ENCODE measurements at regions not wholly inside any gene's neighbourhood (a gene's known extent, or its start where the extent isn't known, plus 50 kb on each side); places are given as distances from the start of the nearest gene placed in this dataset.

DNA sequence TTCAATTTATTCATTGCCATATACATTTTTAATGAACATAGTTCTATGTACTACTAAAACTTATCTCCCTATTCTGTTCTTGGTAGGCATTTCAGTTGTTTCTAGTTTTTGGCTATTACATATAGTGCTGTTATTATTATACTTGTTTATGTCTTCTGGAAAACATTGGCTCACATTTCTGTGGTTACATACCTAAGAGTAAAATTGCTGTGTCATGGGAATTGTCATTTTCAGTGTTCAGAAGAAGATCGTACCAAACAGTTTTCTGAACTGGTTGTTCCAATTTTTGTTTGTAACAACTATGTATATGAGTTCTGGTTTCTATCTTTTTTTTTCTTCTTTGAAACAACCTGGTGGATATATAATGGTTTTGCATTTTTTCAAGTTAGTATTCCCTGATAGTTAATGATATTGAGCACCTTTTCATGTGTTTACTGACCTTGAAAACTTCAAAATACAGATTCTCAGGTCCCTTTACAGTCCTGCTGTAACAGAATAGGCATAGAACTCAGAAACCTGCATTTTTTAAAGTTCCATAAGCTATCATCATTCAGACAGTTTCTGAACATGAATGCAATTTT lies 230.7 kb downstream of the JRKL start:
- no peak for FAIRE-seq

- no peak for FAIRE-seq
These were observed 231.3 kb downstream of the JRKL start for GRCh38 chr11:96621161-96621560.

DNA sequence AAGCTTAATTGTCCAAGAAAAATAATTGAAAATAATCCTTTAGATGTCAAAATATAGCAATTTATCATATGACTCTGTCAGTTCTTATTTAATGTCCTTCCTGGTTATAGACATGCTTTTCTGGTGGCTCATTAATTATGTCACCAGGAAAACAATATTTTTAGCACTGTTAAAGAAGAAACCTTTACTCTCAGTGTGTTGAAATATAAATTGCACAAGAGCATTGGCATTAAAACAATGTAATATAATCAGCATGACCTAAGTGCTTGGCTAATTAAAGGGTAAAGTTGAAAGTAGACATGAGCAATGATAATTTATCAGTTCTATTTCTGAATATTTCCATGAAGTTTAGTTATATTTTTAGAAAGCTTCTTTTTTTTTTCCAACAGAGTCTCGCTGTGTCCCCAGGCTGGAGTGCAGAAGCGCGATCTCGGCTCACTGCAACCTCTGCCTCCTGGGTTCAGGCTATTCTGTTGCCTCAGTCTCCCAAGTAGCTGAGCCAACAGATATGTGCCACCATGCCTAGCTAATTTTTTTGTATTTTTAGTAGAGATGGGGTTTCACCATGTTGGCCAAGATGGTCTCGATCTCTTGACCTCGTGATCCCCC lies 232.3 kb downstream of the JRKL start:
- FAIRE-seq: no peak

DNA sequence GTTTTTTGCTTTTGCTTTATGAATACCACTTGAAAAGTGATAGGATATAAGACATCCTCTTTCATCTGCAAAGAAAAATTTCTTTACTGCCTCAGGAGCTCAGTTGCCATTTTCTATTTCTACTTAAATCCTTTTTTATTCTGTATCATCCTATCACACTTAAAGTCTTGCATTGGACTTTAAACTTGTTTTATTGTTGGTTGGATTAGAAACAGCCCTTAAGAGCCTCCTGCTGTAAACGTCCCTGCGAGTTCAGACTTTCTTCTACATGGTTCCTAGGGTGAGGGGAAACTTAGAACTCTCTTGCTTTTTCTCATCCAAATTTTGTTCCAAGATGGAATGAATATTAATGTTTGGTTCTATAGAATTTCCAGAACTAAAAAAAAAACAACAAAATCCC lies 234.3 kb downstream of the JRKL start:
- no peak for FAIRE-seq

GRCh38 chr11:96627376-96627775 lies 237.6 kb downstream of the JRKL start:
- no peak for FAIRE-seq

GRCh38 chr11:96635655-96636054 lies 245.8 kb downstream of the JRKL start:
- no peak for FAIRE-seq

DNA sequence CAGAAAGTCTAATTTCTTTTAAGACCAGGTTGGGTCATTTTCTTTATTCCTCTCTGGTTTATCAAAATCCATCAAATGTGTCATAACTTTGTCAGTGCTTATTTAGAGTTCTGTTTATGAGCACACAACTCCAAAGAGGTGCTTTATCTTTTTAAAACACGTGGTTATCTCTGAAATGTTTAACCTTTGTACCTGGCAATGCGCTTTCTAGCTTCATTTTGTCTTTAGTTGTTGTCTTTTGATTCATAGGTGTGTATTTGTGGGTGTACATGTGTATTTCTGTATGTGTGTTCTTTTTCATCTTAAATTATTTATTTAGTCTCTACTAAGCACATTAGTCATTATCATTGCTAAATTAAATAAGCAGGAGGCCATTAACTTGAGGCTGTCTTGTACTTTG lies 251.4 kb downstream of the JRKL start:
- no peak for FAIRE-seq

DNA sequence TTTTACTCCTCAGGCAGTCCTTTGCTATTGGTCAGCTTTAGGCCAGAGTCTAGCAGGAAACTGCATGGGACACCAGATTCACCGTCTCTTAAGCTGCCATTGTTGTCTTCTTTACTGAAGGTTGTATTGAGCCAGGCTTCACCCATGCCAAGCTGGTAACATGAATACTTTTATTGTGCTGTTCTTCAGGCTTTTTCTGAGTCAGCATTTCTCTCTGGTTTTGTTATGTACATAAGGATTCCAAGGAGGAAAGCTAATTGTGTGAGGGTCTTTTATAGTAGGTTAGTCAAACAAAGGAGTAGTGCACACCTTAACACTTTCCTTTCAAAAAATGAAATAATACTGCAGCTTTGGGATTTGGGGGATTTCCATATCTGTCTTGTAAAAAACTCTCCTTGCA lies 252.8 kb downstream of the JRKL start:
- FAIRE-seq: no peak

DNA sequence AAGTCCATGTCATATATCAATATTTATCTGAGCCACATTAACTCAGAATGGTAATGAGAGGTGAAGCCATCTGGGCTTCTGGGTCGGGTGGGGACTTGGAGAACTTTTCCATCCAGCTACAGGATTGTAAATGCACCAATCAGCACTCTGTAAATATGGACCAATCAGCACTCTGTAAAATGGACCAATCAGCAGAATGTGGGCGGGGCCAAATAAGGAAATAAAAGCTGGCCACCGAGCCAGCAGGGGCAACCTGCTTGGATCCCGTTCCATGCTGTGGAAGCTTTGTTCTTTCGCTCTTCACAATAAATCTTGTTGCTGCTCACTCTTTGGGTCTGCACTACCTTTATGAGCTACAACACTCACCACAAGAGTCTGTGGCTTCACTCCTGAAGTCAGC lies 253.4 kb downstream of the JRKL start:
- no peak for FAIRE-seq

DNA sequence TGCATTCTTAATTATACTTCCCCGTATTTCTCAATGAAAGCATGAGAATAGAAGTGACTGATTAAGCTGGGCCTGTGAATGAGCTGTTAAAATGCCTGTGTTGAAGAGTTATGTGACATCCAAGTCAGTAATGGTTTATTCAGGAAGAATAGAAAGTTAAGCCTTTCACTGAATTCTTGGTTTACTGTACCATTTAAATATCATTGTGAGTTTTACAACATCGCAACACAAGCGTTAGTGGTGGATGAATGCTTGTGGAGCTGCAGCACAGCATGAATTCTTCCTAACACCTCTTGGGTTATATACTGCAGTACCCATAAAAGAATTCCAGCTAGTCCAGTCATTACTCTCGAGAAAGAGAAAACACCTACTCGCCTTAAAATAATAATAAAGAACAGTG lies 257.8 kb downstream of the JRKL start:
- no peak for FAIRE-seq

- FAIRE-seq: no peak
These were observed 259.2 kb downstream of the JRKL start for GRCh38 chr11:96648991-96649390.

DNA sequence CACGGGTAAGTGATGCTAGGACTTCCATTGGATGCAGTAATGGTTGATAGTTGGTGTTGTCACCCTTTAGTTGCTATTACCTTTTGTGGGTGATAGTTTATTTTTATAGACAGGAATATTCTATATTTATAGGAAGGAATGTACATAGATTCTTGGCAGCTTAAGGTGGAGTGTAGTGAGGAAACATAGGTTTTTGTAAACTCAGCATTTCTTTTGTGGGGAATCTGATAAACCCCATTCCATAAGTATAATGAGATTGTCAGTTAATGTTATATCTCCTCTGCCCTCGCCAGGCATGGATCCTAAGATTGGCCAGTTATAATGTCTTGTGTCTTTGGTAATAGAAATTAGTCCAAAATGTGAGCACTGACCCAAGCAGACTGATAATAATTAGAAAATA lies 262.7 kb downstream of the JRKL start:
- FAIRE-seq: no peak

DNA sequence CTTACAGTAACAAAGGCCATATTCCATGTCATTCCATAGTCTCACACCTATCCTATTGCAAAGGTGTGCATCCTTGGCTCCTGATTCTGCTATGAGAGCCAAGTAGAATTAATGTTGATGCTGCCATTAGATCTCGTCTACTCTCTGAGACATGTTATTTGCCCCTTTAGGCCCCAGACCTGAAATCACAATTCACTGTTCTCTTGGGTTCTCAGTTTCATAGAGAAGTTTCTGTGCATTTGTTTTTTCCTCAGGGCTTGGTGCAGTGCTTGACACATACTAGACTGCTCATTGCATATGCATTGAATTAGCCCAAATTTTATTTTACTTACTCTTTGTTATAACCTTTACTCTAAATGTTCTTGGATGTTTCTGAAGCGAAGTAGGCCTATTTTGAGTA lies 265.7 kb downstream of the JRKL start:
- FAIRE-seq: no peak

DNA sequence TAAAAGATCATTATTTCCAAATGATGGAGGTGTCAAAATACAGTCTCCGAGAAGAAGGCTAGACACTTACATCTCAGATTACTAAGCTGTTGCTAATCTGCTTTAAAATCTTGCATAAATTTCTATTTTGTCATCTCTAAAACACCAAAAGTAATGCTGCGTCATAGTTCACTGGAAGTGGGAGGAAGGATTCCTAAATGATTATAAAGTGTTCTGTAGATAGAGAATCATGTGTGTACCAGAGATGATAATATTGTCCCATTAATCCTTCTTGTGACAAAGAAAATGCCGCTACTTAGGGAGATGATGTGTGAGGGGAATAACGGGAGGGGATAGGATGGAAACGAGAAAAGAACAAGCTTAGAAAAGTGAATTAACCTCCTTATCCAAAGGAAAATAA lies 268.6 kb downstream of the JRKL start:
- no peak for FAIRE-seq

- FAIRE-seq: no peak
These were observed 274.3 kb downstream of the JRKL start for GRCh38 chr11:96664110-96664509.

- no peak for FAIRE-seq
These were observed 290.6 kb downstream of the JRKL start for GRCh38 chr11:96680211-96681018.

GRCh38 chr11:96681019-96681716 lies 291.4 kb downstream of the JRKL start:
- FAIRE-seq: no peak

GRCh38 chr11:96694338-96694737 lies 304.5 kb downstream of the JRKL start:
- no peak for FAIRE-seq

DNA sequence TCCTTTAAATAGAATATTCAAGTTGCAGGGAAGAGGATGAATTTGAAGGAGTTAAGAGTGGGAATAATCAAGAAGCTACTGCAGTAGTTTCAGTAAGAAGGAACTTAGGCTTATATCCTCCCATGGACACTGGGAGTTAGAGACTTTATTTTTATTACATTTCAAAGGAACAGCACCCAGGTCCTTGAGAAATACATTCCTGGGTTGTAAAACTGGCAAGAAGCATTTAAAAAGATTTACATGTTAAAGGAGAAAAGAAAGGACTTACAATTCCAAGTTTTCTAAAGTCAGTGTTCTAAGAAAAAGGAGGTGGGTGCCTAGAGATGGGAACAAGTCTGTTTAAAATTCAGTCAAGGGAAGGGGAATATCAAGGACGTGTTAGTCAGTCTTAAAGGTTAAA lies 306.9 kb downstream of the JRKL start:
- FAIRE-seq: no peak

- no peak for FAIRE-seq
These were observed 307.7 kb downstream of the JRKL start for GRCh38 chr11:96697466-96697865.

GRCh38 chr11:96704847-96705246 lies 315.0 kb downstream of the JRKL start:
- FAIRE-seq: no peak

DNA sequence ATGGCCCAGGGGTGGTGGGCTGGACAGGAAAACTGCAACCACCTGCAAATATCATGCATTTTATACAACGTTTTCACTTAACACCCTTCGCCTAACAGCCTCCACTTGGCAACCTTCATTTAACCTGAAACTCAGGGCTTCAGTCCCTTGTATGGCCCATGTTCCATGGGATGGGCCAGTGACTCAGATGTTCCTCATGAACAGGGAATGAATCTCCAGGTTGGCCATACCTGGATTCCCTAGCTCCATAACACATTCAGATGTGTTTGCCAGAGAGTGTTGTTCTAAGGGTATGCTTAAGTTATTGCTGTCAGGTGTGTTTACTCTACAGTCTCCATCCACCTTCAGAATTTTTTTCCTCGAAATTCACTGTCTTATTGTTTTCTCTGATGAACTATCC lies 316.9 kb downstream of the JRKL start:
- FAIRE-seq: no peak

GRCh38 chr11:96707273-96707672 lies 317.5 kb downstream of the JRKL start:
- no peak for FAIRE-seq
